HG03442 (cell line): ENCODE measurements at regions not wholly inside any gene's neighbourhood (a gene's known extent, or its start where the extent isn't known, plus 50 kb on each side); places are given as distances from the start of the nearest gene placed in this dataset.

Source experiments
- ATAC-seq: cut with Tn5 transposase; IDR thresholded peaks from one replicate; pipeline ENCODE4 v1.9.1; 2021; ENCODE audit warnings: mild to moderate bottlenecking, moderate library complexity; ENCODE audit not compliant: unreplicated experiment

DNA sequence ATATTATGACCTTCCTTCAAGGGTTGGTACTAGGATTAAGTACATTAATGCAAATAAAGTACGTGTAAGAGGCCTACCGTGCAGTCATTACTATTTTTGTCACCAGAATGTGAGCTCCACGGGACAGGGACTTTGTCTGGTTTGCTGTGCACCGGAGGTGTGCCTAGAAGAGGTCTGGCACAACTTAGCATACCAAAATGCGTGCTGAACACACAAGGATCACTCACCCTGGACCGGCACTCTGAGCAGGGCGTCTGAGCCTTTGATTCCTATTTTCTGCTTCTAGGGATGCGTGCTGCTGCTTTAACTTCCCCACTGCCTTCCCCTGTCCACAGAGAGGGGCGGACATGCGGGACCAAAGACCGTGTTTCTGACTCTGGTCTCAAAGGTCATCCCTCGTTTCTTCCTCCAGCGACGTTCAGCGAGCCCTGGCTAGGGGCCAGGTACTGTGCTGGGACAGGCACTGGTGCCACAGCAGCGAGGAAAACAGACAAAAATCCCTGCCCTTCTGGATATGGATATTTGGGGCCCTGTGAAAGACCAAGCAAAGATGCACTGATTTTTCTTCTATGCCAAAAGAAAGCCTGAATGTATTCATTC, 222.7 kb downstream of the BMP7 start:
- no peak for ATAC-seq

DNA sequence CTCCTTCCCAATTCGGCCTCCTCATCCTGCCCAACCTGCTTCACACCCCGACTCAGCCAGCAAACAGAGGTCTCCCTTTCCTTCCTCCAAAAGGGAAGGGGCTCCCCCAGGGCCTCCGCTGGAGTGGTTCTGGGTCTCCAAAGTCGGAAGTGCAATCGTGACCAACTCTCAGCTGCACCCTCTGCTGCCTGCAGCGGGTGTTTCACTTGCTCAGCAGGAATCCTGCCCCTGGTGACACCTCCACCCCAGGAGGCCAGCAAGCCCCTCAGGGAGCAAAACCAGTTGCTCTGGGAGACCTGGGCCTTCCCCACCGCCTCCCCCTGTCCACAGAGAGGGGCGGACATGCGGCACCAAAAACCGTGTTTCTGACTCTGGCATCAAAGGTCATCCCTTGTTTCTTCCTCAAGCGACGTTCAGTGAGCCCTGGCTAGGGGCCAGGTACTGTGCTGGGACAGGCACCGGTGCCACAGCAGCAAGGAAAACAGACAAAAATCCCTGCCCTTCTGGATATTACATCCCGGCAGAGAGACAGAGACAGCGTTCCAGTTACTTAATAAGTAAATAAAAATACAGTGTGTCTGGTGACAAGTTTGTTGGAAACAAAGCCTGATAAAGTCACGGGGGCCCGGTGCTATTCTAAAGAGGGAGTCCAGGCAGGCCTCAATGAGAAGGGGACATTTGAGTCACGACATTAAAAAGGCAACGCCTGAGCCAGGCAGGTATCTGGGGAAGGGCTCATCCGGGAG, 219.0 kb downstream of the BMP7 start:
- no peak for ATAC-seq

- no peak for ATAC-seq
These were observed 218.2 kb downstream of the BMP7 start for GRCh38 chr20:57048027-57048869.

DNA sequence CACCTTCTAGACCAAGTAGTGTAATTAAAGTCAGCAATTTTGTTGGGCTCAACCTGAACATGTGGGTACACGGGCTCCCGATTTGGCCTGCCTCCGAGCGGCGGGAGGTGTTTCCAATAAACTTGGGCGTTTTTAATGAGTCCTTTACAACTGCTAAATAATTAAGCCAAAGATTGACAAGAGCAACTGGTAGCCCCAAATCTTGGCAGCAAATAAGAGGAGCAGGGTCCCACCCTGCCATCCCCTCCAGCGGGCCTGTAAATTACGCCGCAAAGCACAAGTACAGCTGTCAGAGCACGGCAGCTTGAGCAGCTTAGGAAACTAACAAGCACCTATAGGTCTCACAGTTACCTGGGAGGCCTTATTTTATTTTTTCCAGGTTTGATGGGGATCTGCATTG, 217.1 kb downstream of the BMP7 start:
- no peak for ATAC-seq

DNA sequence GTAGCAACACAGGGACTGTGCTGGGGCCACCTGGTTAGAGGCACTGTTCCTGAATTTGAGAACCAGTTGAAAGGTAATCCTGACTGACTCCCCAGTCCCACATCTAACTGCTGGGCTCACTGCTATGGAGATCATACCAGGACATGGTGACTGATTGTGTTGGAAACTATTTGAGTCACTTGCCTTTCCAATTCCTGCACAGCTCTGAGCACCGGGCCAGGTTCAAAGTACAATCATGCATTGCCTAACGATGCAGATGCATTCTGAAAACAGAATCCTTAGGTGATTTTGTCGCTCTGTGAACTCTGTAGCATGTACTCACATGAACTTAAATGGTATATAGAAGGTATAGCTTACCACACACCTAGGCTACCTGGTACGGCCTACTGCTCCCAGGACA, 215.3 kb downstream of the BMP7 start:
- no peak for ATAC-seq

DNA sequence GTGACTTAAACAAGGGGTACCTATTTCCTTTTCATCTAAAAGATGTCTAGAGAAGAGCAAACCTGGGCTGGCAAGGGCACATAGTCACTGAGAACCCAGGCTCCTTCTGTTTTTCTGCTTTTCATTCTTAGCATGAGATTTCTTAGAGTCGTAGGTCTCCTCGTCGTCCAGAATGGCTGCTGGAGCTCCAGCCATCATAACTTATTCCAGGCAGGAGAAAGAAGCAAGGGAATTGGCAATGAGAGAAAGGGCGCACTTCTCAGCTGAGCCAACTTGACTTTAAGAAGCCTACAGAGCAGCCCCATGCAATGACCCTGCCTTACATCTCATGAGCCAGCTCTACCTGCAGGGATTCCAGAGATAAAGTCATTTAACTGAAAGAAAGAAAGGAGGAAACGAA, 213.4 kb downstream of the BMP7 start:
- no peak for ATAC-seq

GRCh38 chr20:57053793-57054552, 212.5 kb downstream of the BMP7 start:
- no peak for ATAC-seq

DNA sequence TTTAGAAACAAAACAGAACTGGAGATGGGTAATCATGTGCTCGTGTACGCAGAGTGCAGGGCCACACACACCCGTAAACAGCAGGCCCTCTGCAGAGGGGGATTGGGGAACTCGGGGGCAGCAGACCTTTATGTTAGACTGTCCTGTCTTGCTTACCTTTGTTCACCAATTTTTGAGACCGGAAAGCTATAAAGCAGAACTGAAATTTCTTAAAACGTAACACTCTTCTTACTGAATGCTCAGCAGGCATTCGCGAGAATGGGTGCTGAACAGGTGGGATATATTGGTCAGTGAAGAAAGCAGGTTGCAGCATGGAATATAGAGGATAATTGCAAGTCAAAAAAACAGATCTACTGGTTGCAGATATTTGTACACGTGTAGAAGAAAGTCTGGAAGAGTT, 211.1 kb downstream of the BMP7 start:
- no peak for ATAC-seq

DNA sequence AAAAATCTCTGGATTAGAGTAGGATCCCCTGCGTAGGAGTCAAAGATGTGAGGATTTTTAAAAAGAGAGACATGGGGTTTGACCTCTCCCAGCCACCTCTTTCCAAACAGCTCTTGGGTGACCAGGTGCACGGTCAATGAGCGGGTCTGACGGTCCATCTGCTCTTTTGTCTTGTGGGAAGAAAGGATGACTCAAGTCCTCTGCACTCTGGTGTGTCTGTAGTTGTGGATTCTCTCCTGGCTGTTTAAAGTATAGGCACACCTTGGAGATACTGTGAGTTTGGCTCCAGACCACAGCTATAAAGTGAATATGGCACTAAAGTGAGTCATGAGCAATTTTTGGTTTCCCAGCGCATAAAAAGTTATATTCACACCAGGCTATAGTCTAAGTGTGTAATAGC, 209.8 kb downstream of the BMP7 start:
- no peak for ATAC-seq

DNA sequence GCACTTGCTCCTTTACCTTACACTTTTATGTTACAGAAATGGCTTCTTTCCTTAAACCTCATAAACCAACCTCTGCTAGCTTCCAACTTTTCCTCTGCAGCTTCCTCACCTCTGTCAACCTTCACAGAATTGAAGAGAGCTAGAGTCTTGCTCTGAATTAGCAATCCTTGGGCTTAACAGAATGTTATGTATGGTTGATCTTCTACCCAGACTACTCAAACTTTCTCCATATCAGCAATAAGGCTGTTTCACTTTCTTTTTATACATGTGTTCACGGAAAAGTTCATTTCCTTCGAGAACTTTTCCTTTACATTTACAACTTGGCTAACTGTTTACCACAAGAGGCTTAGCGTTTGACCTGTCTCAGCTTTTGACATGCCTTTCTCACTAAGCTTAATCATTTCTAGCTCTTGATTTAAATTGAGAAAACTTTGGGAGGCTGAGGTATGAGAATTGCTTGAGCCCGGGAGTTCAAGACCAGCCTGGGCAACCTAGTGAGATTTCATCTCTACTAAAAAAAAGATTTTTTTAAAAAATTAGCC, 207.3 kb downstream of the BMP7 start:
- no peak for ATAC-seq

DNA sequence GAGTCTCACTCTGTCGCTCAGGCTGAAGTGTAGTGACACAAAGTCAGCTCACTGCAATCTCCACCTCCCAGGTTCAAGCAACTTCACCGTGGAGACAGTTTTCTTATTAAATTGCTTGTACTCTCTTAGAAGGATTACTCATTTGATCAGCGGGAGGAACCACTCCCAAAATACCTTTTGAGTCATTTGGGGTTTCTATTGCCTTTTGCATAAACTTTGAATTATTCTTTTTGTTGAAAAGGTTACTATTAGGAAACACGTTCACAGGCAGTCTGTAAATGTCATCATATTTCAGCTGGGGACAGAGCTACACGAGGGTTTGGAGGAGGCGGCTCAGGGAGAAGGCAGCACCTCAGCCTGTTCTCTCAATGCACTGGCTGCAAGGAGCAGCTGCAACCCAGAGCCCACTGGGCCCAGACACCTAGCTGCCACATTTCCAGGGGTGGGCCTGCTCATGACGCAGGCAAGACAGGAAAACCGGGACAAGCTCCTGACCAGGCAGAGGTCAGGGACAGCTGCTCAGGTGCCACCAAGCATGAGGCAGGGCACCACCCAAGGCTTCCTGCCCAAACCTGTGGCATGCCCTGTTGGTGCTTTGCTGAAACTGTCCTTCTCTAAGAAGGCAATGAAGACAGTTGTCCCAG, 205.9 kb downstream of the BMP7 start:
- ATAC-seq: no peak

DNA sequence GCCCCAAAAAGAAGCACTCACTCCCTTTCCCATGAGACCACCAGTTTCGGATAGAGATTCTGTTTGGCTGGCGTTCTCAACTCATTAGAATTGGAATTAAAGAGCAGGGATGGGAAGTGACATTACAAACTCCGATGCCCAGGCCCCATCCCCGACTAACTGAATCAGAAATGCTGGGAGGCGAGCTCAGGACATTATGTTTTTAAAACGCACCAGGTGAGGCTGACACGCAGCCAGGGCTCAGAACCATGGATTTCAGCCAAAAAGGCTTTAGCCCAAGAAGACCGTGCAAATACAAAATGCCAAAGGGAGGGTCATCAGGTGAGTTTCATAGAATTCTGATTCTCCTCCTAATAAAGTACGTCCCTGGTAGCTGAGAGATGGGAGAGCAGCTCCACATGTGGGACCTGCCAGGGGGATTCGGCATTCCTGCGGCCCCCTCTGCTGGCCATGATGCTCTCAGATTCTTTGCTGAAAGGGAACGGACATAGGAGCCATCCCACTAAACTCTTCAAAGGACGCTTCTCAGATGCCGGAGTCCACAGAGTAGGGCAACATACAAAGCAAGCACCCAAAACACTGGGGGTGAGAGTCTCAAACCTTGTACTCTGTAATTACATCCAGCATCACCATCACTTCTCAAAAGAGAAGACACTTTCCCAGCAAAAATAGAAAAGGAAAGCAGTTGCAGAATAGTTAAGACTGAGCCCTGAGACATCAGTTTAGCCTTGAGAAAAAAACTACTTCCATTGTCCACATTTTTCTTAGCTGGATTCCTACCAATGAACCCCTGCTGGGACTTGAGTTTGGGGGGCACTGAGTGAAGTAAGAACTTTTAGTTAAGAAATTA, 205.2 kb downstream of the BMP7 start:
- ATAC-seq: no peak

GRCh38 chr20:57062241-57062640, 204.2 kb downstream of the BMP7 start:
- ATAC-seq: no peak

GRCh38 chr20:57062696-57063270, 203.7 kb downstream of the BMP7 start:
- ATAC-seq: no peak

DNA sequence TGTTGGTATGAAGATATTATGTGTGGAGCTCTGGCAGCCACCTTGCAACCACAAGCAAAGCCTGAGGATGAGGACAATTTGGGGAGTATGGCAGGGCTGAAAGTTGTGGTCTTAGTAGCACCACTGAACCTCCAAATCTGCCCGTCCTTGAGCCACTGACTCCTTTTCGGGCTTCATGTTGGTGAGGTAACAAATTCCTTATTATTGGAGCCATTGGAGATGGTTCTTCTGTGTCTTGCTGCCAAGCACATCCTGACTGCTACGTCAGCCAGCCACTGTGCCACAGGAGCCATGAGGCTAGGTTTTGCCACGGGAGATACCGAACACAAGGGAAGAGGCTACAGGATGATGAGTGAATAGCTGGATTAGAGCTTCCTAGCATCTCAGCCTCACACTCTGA, 201.6 kb downstream of the BMP7 start:
- no peak for ATAC-seq

GRCh38 chr20:57065646-57066045, 200.8 kb downstream of the BMP7 start:
- ATAC-seq: no peak

- ATAC-seq: no peak
These were observed 200.1 kb downstream of the BMP7 start for GRCh38 chr20:57066126-57066900.

DNA sequence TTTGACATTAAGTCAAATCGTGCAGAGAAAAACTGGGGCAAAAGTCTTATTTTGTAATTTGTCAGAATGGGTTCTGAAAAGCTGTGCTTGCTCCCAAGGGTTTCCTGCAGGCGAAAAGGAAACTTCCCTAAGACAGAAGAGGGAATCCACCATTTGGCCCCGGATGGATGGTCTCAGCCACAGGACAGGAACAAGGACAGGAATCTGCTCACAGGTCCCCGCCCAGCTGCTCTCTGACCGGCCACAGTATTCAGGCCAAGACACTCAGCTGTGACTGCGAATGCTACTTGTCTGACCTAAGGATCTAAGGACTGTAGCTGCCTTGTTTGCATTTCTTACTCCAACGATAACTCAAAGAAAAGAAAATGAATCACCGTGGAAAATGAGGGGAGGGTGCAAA, 197.0 kb downstream of the BMP7 start:
- ATAC-seq: no peak
